ENCODE measurements at regions not wholly inside any gene's neighbourhood (a gene's known extent, or its start where the extent isn't known, plus 50 kb on each side); places are given as distances from the start of the nearest gene placed in this dataset.

GRCh38 chr13:88800505-88800904, 1129.3 kb downstream of the SLITRK5 start:
- Mint-ChIP-seq H3K27me3 (ENCODE audit: low read depth) (no peaks in the 10 kb centered on the region), H3K36me3 (ENCODE audit: low read depth) (no peaks in the 10 kb centered on the region), H3K27ac (ENCODE audit: unreplicated experiment) (no peak overlapping the region), H3K4me1 (no peaks in the 10 kb centered on the region), H3K4me3 (no peak overlapping the region), H3K9me3 (peaks cover 5% of the 10 kb centered on the region)
- no peak for TF ChIP-seq CTCF (conservative IDR thresholded peaks at IDR 0.05)
- DNase-seq (ENCODE audit: low read depth, low spot score) = no peak

- H3K4me1 Mint-ChIP-seq = no peaks in the 10 kb centered on the region
- TF ChIP-seq CTCF (conservative IDR thresholded peaks at IDR 0.05) = no peak
These were observed 1130.2 kb downstream of the SLITRK5 start for GRCh38 chr13:88801361-88801760.

GRCh38 chr13:88802886-88803285, 1131.7 kb downstream of the SLITRK5 start:
- no peaks in the 10 kb centered on the region for H3K4me1 Mint-ChIP-seq
- H3K4me3 Mint-ChIP-seq = no peak overlapping the region
- H3K27ac Mint-ChIP-seq (ENCODE audit: unreplicated experiment) = no peak overlapping the region
- DNase-seq (ENCODE audit: low read depth, low spot score) = no peak
- no peak for TF ChIP-seq CTCF (conservative IDR thresholded peaks at IDR 0.05)
- peaks cover 5% of the 10 kb centered on the region for H3K9me3 Mint-ChIP-seq
- H3K27me3 Mint-ChIP-seq (ENCODE audit: low read depth) = no peaks in the 10 kb centered on the region
- H3K36me3 Mint-ChIP-seq (ENCODE audit: low read depth) = no peaks in the 10 kb centered on the region

More at GRCh38 chr13:88801361-88801760, 1130.2 kb downstream of the SLITRK5 start:
- peaks cover 5% of the 10 kb centered on the region for H3K9me3 Mint-ChIP-seq
- H3K4me3 Mint-ChIP-seq = no peak overlapping the region
- DNase-seq (ENCODE audit: low read depth, low spot score) = no peak
- H3K27me3 Mint-ChIP-seq (ENCODE audit: low read depth) = no peaks in the 10 kb centered on the region
- H3K36me3 Mint-ChIP-seq (ENCODE audit: low read depth) = no peaks in the 10 kb centered on the region
- no peak overlapping the region for H3K27ac Mint-ChIP-seq (ENCODE audit: unreplicated experiment)

- Mint-ChIP-seq H3K4me1 (no peaks in the 10 kb centered on the region), H3K27me3 (ENCODE audit: low read depth) (no peaks in the 10 kb centered on the region), H3K9me3 (peaks cover 6% of the 10 kb centered on the region), H3K36me3 (ENCODE audit: low read depth) (no peaks in the 10 kb centered on the region), H3K27ac (ENCODE audit: unreplicated experiment) (no peak overlapping the region), H3K4me3 (no peak overlapping the region)
- TF ChIP-seq CTCF (conservative IDR thresholded peaks at IDR 0.05) = no peak
- DNase-seq (ENCODE audit: low read depth, low spot score) = no peak
These were observed 1135.3 kb downstream of the SLITRK5 start for GRCh38 chr13:88806438-88806837.

- no peaks in the 10 kb centered on the region for H3K4me1 Mint-ChIP-seq
- TF ChIP-seq CTCF (conservative IDR thresholded peaks at IDR 0.05) = no peak
- H3K27me3 Mint-ChIP-seq (ENCODE audit: low read depth) = no peaks in the 10 kb centered on the region
- no peak overlapping the region for H3K4me3 Mint-ChIP-seq
- no peak for DNase-seq (ENCODE audit: low read depth, low spot score)
- H3K9me3 Mint-ChIP-seq = no peaks in the 10 kb centered on the region
- H3K27ac Mint-ChIP-seq (ENCODE audit: unreplicated experiment) = no peak overlapping the region
- no peaks in the 10 kb centered on the region for H3K36me3 Mint-ChIP-seq (ENCODE audit: low read depth)
These were observed 1146.4 kb downstream of the SLITRK5 start for GRCh38 chr13:88817560-88817959.

GRCh38 chr13:88823114-88823513, 1151.9 kb downstream of the SLITRK5 start:
- TF ChIP-seq CTCF (conservative IDR thresholded peaks at IDR 0.05) = no peak
- no peaks in the 10 kb centered on the region for H3K4me1 Mint-ChIP-seq
- H3K27me3 Mint-ChIP-seq (ENCODE audit: low read depth) = no peaks in the 10 kb centered on the region
- H3K4me3 Mint-ChIP-seq = no peak overlapping the region
- H3K9me3 Mint-ChIP-seq = no peaks in the 10 kb centered on the region
- H3K27ac Mint-ChIP-seq (ENCODE audit: unreplicated experiment) = no peak overlapping the region
- H3K36me3 Mint-ChIP-seq (ENCODE audit: low read depth) = no peaks in the 10 kb centered on the region
- no peak for DNase-seq (ENCODE audit: low read depth, low spot score)
